ENCODE measurements at regions not wholly inside any gene's neighbourhood (a gene's known extent, or its start where the extent isn't known, plus 50 kb on each side); places are given as distances from the start of the nearest gene placed in this dataset.

- TF ChIP-seq POLR2AphosphoS5 (IDR thresholded peaks at IDR 0.05; ENCODE audit: low read depth) (no peak), REST (IDR thresholded peaks at IDR 0.05; ENCODE audit: unreplicated experiment) (no peak), ZNF331 (CRISPR knock-in tag; IDR thresholded peaks at IDR 0.05; ENCODE audit: low read depth) (no peak), CTCF (conservative IDR thresholded peaks at IDR 0.05; ENCODE audit: low read depth in 2 of 2) (no peak)
These were observed 303.9 kb upstream of the EPHA4 start for GRCh38 chr2:221876016-221876415.
